ENCODE measurements at regions not wholly inside any gene's neighbourhood (a gene's known extent, or its start where the extent isn't known, plus 50 kb on each side); places are given as distances from the start of the nearest gene placed in this dataset.

DNA sequence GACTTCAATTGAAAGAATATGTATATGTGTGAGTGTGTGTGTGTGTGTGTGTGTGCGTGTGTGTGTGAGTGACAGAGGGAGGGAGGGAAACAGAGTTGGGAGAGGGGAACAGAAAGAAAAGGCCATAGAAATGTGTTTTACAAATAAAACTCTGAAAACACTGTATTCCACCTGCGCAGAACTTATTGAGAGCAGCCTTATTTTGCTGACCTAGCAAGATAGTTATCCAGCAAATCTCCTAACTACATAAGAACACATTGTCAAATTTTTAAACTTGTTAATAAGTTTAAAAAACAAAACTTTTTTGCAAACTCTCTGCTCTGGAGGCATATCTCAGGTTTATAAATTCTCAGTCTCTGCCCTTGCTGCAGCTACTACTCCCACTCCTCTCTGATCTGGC, 217.9 kb upstream of the NOCT start:
- no peaks in the 10 kb centered on the region for H4K20me1 ChIP-seq (ENCODE audit: insufficient read depth, low read length)
- no peak overlapping the region for H3K4me3 Mint-ChIP-seq
- intact Hi-C loops (cut with micrococcal nuclease), result no loop called here
- no peak overlapping the region for H3K27ac ChIP-seq (ENCODE audit: low read depth in 1 of 2, low read length in 2 of 2)
- no peaks in the 10 kb centered on the region for H3K4me1 Mint-ChIP-seq
- no peak overlapping the region for H3K9ac ChIP-seq (ENCODE audit: insufficient read depth, low read length, poor library complexity, severe bottlenecking)
- H3K79me2 ChIP-seq (ENCODE audit: insufficient read depth, low read length), result no peaks in the 10 kb centered on the region
- H3K27ac Mint-ChIP-seq, result no peak overlapping the region
- no peaks in the 10 kb centered on the region for H3K9me3 ChIP-seq (replicated peaks in 1 of 2; ENCODE audit: control insufficient read depth in 1 of 2, insufficient read depth in 1 of 2, low read length in 2 of 2)
- no peak for DNase-seq
- H3K9me3 Mint-ChIP-seq, result peaks cover 0 to 4% (median 0%) of the 10 kb centered on the region in 7 donors
- no peak overlapping the region for H3K4me3 ChIP-seq (replicated peaks in 1 of 3; ENCODE audit: low read depth in 2 of 3, low read length in 3 of 3)
- no peaks in the 10 kb centered on the region for H3K36me3 ChIP-seq (replicated peaks in 1 of 2; ENCODE audit: control insufficient read depth in 1 of 2, insufficient read depth in 2 of 2, low read length in 2 of 2)
- no peaks in the 10 kb centered on the region for H3K36me3 Mint-ChIP-seq
- H3K4me2 ChIP-seq (replicated peaks; ENCODE audit: extremely low read depth, low read length, poor library complexity, severe bottlenecking), result no peak overlapping the region
- no peak overlapping the region for H2AFZ ChIP-seq (ENCODE audit: insufficient read depth, low read depth, low read length, poor library complexity, severe bottlenecking)
- no peaks in the 10 kb centered on the region for H3K27me3 ChIP-seq (ENCODE audit: control insufficient read depth in 2 of 2, insufficient read depth in 2 of 2, low read length in 2 of 2)
- TF ChIP-seq, protein P1, sequence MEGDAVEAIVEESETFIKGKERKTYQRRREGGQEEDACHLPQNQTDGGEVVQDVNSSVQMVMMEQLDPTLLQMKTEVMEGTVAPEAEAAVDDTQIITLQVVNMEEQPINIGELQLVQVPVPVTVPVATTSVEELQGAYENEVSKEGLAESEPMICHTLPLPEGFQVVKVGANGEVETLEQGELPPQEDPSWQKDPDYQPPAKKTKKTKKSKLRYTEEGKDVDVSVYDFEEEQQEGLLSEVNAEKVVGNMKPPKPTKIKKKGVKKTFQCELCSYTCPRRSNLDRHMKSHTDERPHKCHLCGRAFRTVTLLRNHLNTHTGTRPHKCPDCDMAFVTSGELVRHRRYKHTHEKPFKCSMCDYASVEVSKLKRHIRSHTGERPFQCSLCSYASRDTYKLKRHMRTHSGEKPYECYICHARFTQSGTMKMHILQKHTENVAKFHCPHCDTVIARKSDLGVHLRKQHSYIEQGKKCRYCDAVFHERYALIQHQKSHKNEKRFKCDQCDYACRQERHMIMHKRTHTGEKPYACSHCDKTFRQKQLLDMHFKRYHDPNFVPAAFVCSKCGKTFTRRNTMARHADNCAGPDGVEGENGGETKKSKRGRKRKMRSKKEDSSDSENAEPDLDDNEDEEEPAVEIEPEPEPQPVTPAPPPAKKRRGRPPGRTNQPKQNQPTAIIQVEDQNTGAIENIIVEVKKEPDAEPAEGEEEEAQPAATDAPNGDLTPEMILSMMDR (IDR thresholded peaks at IDR 0.05), result no peak
- 50% methylated on average over 1 of the region's 2 CpGs for WGBS (ENCODE audit: insufficient coverage)
- H3K4me1 ChIP-seq (ENCODE audit: control insufficient read depth in 1 of 2, insufficient read depth in 2 of 2, low read length in 2 of 2), result no peaks in the 10 kb centered on the region
- peaks cover 5 to 14% (median 10%) of the 10 kb centered on the region in 3 donors for H3K27me3 Mint-ChIP-seq (ENCODE audit: low read depth in 3 of 3)

DNA sequence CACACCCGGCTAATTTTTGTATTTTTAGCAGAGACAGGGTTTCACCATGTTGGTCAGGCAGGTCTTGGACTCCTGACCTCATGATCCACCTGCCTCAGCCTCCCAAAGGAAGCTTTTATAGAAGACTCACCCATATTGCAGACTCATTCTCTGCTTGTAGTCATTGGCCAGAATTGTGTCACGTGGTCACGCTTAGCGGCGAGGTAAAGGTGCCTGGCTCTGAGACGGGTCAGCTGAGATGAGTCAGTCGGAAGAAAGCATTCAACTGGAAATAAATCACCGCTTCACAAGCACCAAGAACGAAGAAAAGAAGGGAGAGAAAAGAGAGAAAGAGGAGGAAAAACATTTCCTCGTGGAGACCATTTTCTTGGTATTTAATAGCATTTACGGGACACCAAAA, 218.8 kb upstream of the NOCT start:
- H3K4me2 ChIP-seq (replicated peaks; ENCODE audit: extremely low read depth, low read length, poor library complexity, severe bottlenecking), result no peak overlapping the region
- Mint-ChIP-seq H3K27me3 (ENCODE audit: low read depth in 3 of 3) (peaks cover 5 to 13% (median 11%) of the 10 kb centered on the region in 3 donors), H3K4me1 (no peaks in the 10 kb centered on the region), H3K36me3 (no peaks in the 10 kb centered on the region), H3K27ac (no peak overlapping the region), H3K9me3 (peaks cover 0 to 4% (median 0%) of the 10 kb centered on the region in 7 donors), H3K4me3 (peak overlapping the region in 1 of 2 donors; percentile 59)
- H3K4me3 ChIP-seq (replicated peaks in 1 of 3; ENCODE audit: low read depth in 2 of 3, low read length in 3 of 3), result no peak overlapping the region
- no peaks in the 10 kb centered on the region for H3K36me3 ChIP-seq (replicated peaks in 1 of 2; ENCODE audit: control insufficient read depth in 1 of 2, insufficient read depth in 2 of 2, low read length in 2 of 2)
- no peak overlapping the region for H3K27ac ChIP-seq (ENCODE audit: low read depth in 1 of 2, low read length in 2 of 2)
- H4K20me1 ChIP-seq (ENCODE audit: insufficient read depth, low read length), result no peaks in the 10 kb centered on the region
- H3K4me1 ChIP-seq (ENCODE audit: control insufficient read depth in 1 of 2, insufficient read depth in 2 of 2, low read length in 2 of 2), result no peaks in the 10 kb centered on the region
- WGBS (ENCODE audit: insufficient coverage), result 100% methylated on average over 7 of the region's 11 CpGs
- H3K9ac ChIP-seq (ENCODE audit: insufficient read depth, low read length, poor library complexity, severe bottlenecking), result no peak overlapping the region
- TF ChIP-seq, protein P1 (IDR thresholded peaks at IDR 0.05), result no peak
- no peak overlapping the region for H2AFZ ChIP-seq (ENCODE audit: insufficient read depth, low read depth, low read length, poor library complexity, severe bottlenecking)
- intact Hi-C loops (cut with micrococcal nuclease), result no loop called here
- no peaks in the 10 kb centered on the region for H3K27me3 ChIP-seq (ENCODE audit: control insufficient read depth in 2 of 2, insufficient read depth in 2 of 2, low read length in 2 of 2)
- H3K79me2 ChIP-seq (ENCODE audit: insufficient read depth, low read length), result no peaks in the 10 kb centered on the region
- no peak for DNase-seq
- H3K9me3 ChIP-seq (replicated peaks in 1 of 2; ENCODE audit: control insufficient read depth in 1 of 2, insufficient read depth in 1 of 2, low read length in 2 of 2), result no peaks in the 10 kb centered on the region

Measured in CD14-positive monocyte (primary cell).